ENCODE measurements at regions not wholly inside any gene's neighbourhood (a gene's known extent, or its start where the extent isn't known, plus 50 kb on each side); places are given as distances from the start of the nearest gene placed in this dataset.

- intact Hi-C loops (cut with DNase I), result no loop called here
- Histone ChIP-seq H3K9me3 (no peaks in the 10 kb centered on the region), H3K4me1 (ENCODE audit: insufficient read depth) (peaks cover 8% of the 10 kb centered on the region), H3K27me3 (no peaks in the 10 kb centered on the region), H3K27ac (no peak overlapping the region), H3K36me3 (no peaks in the 10 kb centered on the region), H3K4me3 (no peak overlapping the region)
- WGBS, 3 donors, result 56 to 63% (median 57%) methylated on average over 4 of the region's 4 CpGs
- no peak for DNase-seq
- no peak for TF ChIP-seq EP300 (IDR thresholded peaks at IDR 0.05)
- TF ChIP-seq POLR2A (IDR thresholded peaks at IDR 0.05), result no peak
- TF ChIP-seq CTCF (IDR thresholded peaks at IDR 0.05), result no peak
Measured at GRCh38 chr9:16120231-16120641, 567.4 kb downstream of the CCDC171 start.

GRCh38 chr9:16120727-16121126 lies 567.9 kb downstream of the CCDC171 start:
- DNase-seq, result no peak
- WGBS, 3 donors, result 77 to 82% (median 80%) methylated on average over 7 of the region's 7 CpGs
- no peak overlapping the region for H3K4me3 ChIP-seq

GRCh38 chr9:16121168-16121567 lies 568.3 kb downstream of the CCDC171 start:
- TF ChIP-seq CTCF (IDR thresholded peaks at IDR 0.05), result no peak
- TF ChIP-seq EP300 (IDR thresholded peaks at IDR 0.05), result no peak
- no peak for TF ChIP-seq POLR2A (IDR thresholded peaks at IDR 0.05)
- Histone ChIP-seq H3K4me1 (ENCODE audit: insufficient read depth) (peaks cover 8% of the 10 kb centered on the region), H3K36me3 (no peaks in the 10 kb centered on the region), H3K27me3 (no peaks in the 10 kb centered on the region), H3K27ac (no peak overlapping the region), H3K9me3 (no peaks in the 10 kb centered on the region), H3K4me3 (no peak overlapping the region)
- 88 to 92% (median 90%) methylated on average over 9 of the region's 9 CpGs for WGBS, 3 donors
- intact Hi-C loops (cut with DNase I), result no loop called here
- no peak for DNase-seq

More at GRCh38 chr9:16120727-16121126, 567.9 kb downstream of the CCDC171 start:
- H3K4me1 ChIP-seq (ENCODE audit: insufficient read depth), result peaks cover 8% of the 10 kb centered on the region
- no peak overlapping the region for H3K27ac ChIP-seq
- H3K9me3 ChIP-seq, result no peaks in the 10 kb centered on the region
- no peak for TF ChIP-seq CTCF (IDR thresholded peaks at IDR 0.05)
- no peak for TF ChIP-seq POLR2A (IDR thresholded peaks at IDR 0.05)
- no peak for TF ChIP-seq EP300 (IDR thresholded peaks at IDR 0.05)
- no peaks in the 10 kb centered on the region for H3K36me3 ChIP-seq
- intact Hi-C loops (cut with DNase I), result no loop called here
- H3K27me3 ChIP-seq, result no peaks in the 10 kb centered on the region

- no peak overlapping the region for H3K4me3 ChIP-seq
- intact Hi-C loops (cut with DNase I), result no loop called here
- no peaks in the 10 kb centered on the region for H3K9me3 ChIP-seq
- no peaks in the 10 kb centered on the region for H3K36me3 ChIP-seq
- DNase-seq, result no peak
- peaks cover 8% of the 10 kb centered on the region for H3K4me1 ChIP-seq (ENCODE audit: insufficient read depth)
- 59 to 75% (median 67%) methylated on average over 7 of the region's 7 CpGs for WGBS, 3 donors
- no peak overlapping the region for H3K27ac ChIP-seq
- no peaks in the 10 kb centered on the region for H3K27me3 ChIP-seq
- no peak for TF ChIP-seq EP300 (IDR thresholded peaks at IDR 0.05)
- TF ChIP-seq CTCF (IDR thresholded peaks at IDR 0.05), result no peak
- no peak for TF ChIP-seq POLR2A (IDR thresholded peaks at IDR 0.05)
Measured at GRCh38 chr9:16121601-16122286, 568.9 kb downstream of the CCDC171 start.

Data from ovary (tissue), 7 donors.